Endothelial cell (in vitro differentiated cells): ENCODE measurements at regions not wholly inside any gene's neighbourhood (a gene's known extent, or its start where the extent isn't known, plus 50 kb on each side); places are given as distances from the start of the nearest gene placed in this dataset.

Experiments
- DNase-seq: peaks from one replicate; pipeline ENCODE4 v3.0.0; 2021; ENCODE audit warnings: low spot score
- H3K27ac Mint-ChIP-seq: one replicate; pipeline ENCODE4 v1.8.0; 2021; ENCODE audit warnings: mixed read lengths, inconsistent platforms; ENCODE audit not compliant: unreplicated experiment
- H3K27me3 Mint-ChIP-seq: one replicate; pipeline ENCODE4 v1.8.0; 2021; ENCODE audit warnings: mild to moderate bottlenecking, moderate library complexity, mixed read lengths, inconsistent platforms; ENCODE audit not compliant: unreplicated experiment
- H3K36me3 Mint-ChIP-seq: one replicate; pipeline ENCODE4 v1.8.0; 2021; ENCODE audit warnings: mild to moderate bottlenecking, low read depth, mixed read lengths, inconsistent platforms; ENCODE audit not compliant: unreplicated experiment
- H3K4me1 Mint-ChIP-seq: one replicate; pipeline ENCODE4 v1.8.0; 2021; ENCODE audit warnings: mild to moderate bottlenecking, mixed read lengths, inconsistent platforms; ENCODE audit not compliant: unreplicated experiment
- H3K4me3 Mint-ChIP-seq: one replicate; pipeline ENCODE4 v1.8.0; 2021; ENCODE audit warnings: mild to moderate bottlenecking, mixed read lengths, inconsistent platforms; ENCODE audit not compliant: unreplicated experiment
- H3K9me3 Mint-ChIP-seq: one replicate; pipeline ENCODE4 v1.8.0; 2021; ENCODE audit warnings: mixed read lengths, inconsistent platforms; ENCODE audit not compliant: unreplicated experiment
- CTCF ChIP-seq: fragments of 200-600 bp; sonication (generic); IDR thresholded peaks from one replicate; pipeline ENCODE4 v1.5.0; 2021; ENCODE audit warnings: antibody characterized with exemption; ENCODE audit not compliant: unreplicated experiment

GRCh38 chr2:129374452-129374851 is 605.0 kb upstream of the RAB6C start:
- Mint-ChIP-seq H3K4me3 (no peak overlapping the region), H3K4me1 (peaks cover 3% of the 10 kb centered on the region), H3K27ac (no peak overlapping the region)

GRCh38 chr2:129375632-129376425 is 603.6 kb upstream of the RAB6C start:
- Mint-ChIP-seq H3K27me3 (peaks cover 3% of the 10 kb centered on the region), H3K4me1 (peaks cover 3% of the 10 kb centered on the region), H3K4me3 (no peak overlapping the region), H3K9me3 (no peaks in the 10 kb centered on the region), H3K27ac (no peak overlapping the region), H3K36me3 (no peaks in the 10 kb centered on the region)
- TF ChIP-seq CTCF, result no peak
- DNase-seq, result no peak

More at GRCh38 chr2:129374452-129374851, 605.0 kb upstream of the RAB6C start:
- Mint-ChIP-seq H3K27me3 (peaks cover 3% of the 10 kb centered on the region), H3K9me3 (no peaks in the 10 kb centered on the region), H3K36me3 (no peaks in the 10 kb centered on the region)
- TF ChIP-seq CTCF, result no peak
- no peak for DNase-seq

GRCh38 chr2:129376426-129377077 is 602.9 kb upstream of the RAB6C start:
- no peaks in the 10 kb centered on the region for H3K9me3 Mint-ChIP-seq
- DNase-seq, result no peak
- H3K4me3 Mint-ChIP-seq, result no peak overlapping the region
- H3K27ac Mint-ChIP-seq, result no peak overlapping the region
- no peak for TF ChIP-seq CTCF
- H3K27me3 Mint-ChIP-seq, result peaks cover 3% of the 10 kb centered on the region
- H3K4me1 Mint-ChIP-seq, result peaks cover 3% of the 10 kb centered on the region
- no peaks in the 10 kb centered on the region for H3K36me3 Mint-ChIP-seq

GRCh38 chr2:129377078-129377469 is 602.4 kb upstream of the RAB6C start:
- Mint-ChIP-seq H3K27ac (no peak overlapping the region), H3K4me1 (peaks cover 3% of the 10 kb centered on the region), H3K27me3 (peaks cover 2% of the 10 kb centered on the region), H3K4me3 (no peak overlapping the region), H3K36me3 (no peaks in the 10 kb centered on the region), H3K9me3 (no peaks in the 10 kb centered on the region)
- no peak for TF ChIP-seq CTCF
- no peak for DNase-seq

- H3K9me3 Mint-ChIP-seq, result no peaks in the 10 kb centered on the region
- DNase-seq, result no peak
- H3K27ac Mint-ChIP-seq, result no peak overlapping the region
- H3K27me3 Mint-ChIP-seq, result peaks cover 2% of the 10 kb centered on the region
- no peaks in the 10 kb centered on the region for H3K36me3 Mint-ChIP-seq
- TF ChIP-seq CTCF, result no peak
- peaks cover 3% of the 10 kb centered on the region for H3K4me1 Mint-ChIP-seq
- no peak overlapping the region for H3K4me3 Mint-ChIP-seq
These were observed 601.3 kb upstream of the RAB6C start for GRCh38 chr2:129378186-129378585.
